DND-41 (cell line): ENCODE measurements at regions not wholly inside any gene's neighbourhood (a gene's known extent, or its start where the extent isn't known, plus 50 kb on each side); places are given as distances from the start of the nearest gene placed in this dataset.

Experiments used
- ATAC-seq: fragments of 200-7000 bp; cut with Tn5 transposase; 3 replicates; pipeline ENCODE4 v1.9.1; 2021; ENCODE audit warnings: low read depth; ENCODE audit not compliant: insufficient read depth
- DNase-seq: peaks from one replicate; pipeline ENCODE4 v3.0.0-alpha.2; 2020
- H2AFZ ChIP-seq: 2 replicates; pipeline ENCODE4 v1.6.0; 2012; ENCODE audit warnings: low read depth, low read length
- H3K27ac ChIP-seq: 2 replicates; pipeline ENCODE4 v1.5.1; 2012; ENCODE audit warnings: low read length, inconsistent platforms
- H3K27me3 ChIP-seq: fragments of 200-600 bp; sonication (generic); 2 replicates; pipeline ENCODE4 v1.6.0; 2012; ENCODE audit warnings: low read length, mild to moderate bottlenecking, inconsistent platforms; ENCODE audit not compliant: insufficient read depth, poor library complexity
- H3K36me3 ChIP-seq: 2 replicates; pipeline ENCODE4 v1.5.1; 2012; ENCODE audit warnings: low read length, inconsistent platforms; ENCODE audit not compliant: insufficient read depth
- H3K4me1 ChIP-seq: 2 replicates; pipeline ENCODE4 v1.5.1; 2012; ENCODE audit warnings: mild to moderate bottlenecking, low read length; ENCODE audit not compliant: insufficient read depth
- H3K4me2 ChIP-seq: 2 replicates; pipeline ENCODE4 v1.6.0; 2012; ENCODE audit warnings: mild to moderate bottlenecking, moderate library complexity, low read length, inconsistent platforms; ENCODE audit not compliant: insufficient read depth
- H3K4me3 ChIP-seq, 2 experiments: fragments of 200-600 bp in 1 of 2; shearing (Covaris generic) in 1 of 2; 2 replicates each; pipeline ENCODE4 v1.5.1; 2012 to 2016; ENCODE audit warnings: inconsistent platforms in 2 of 2, low read length in 2 of 2, mild to moderate bottlenecking in 2 of 2, low read depth in 1 of 2, moderate library complexity in 1 of 2
- H3K79me2 ChIP-seq: 2 replicates; pipeline ENCODE4 v1.6.0; 2012; ENCODE audit warnings: low read length, inconsistent platforms; ENCODE audit not compliant: insufficient read depth
- H3K9ac ChIP-seq: 2 replicates; pipeline ENCODE4 v1.6.0; 2012; ENCODE audit warnings: low read depth, mild to moderate bottlenecking, inconsistent platforms, low read length, moderate library complexity
- H3K9me3 ChIP-seq: 2 replicates; pipeline ENCODE4 v1.5.1; 2012; ENCODE audit warnings: low read length, moderate library complexity, mild to moderate bottlenecking, inconsistent platforms; ENCODE audit not compliant: insufficient read depth, severe bottlenecking
- H4K20me1 ChIP-seq: 2 replicates; pipeline ENCODE4 v1.6.0; 2012; ENCODE audit warnings: low read length; ENCODE audit not compliant: insufficient read depth
- EZH2 ChIP-seq: IDR thresholded peaks from 3 replicates; pipeline ENCODE4 v1.6.1; 2012; ENCODE audit warnings: borderline replicate concordance, low read depth, mild to moderate bottlenecking, moderate library complexity, low read length, inconsistent platforms; ENCODE audit not compliant: severe bottlenecking
- TF ChIP-seq, protein P1 (sequence below): IDR thresholded peaks from 2 replicates; pipeline ENCODE4 v1.5.1; 2012; ENCODE audit warnings: borderline replicate concordance, low read length, moderate library complexity, mild to moderate bottlenecking; ENCODE audit not compliant: poor library complexity, severe bottlenecking; ENCODE audit errors: extremely low read depth

DNA sequence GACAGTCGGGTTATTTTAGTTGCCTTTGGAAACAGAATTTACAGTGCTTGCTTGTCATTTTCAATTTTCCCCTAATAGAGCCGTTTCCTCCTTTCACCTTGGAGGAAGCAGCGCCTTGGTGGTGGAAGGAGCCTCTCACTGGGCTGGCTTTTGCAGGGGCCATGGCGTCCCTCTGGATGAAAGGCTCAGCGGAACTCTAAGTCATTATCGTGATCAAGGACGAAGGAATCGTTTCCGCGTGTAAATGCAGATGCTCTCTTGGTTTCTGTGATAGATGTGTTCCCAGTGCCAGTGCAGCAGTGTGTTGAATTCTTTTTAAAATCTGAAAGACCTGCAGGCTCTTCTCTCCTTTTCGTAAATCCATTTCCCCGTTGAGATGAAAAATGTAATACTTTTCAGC lies 126.2 kb upstream of the LMO4 start:
- Histone ChIP-seq H3K27ac (no peak overlapping the region), H3K9me3 (no peaks in the 10 kb centered on the region), H2AFZ (no peak overlapping the region), H3K79me2 (no peaks in the 10 kb centered on the region), H3K36me3 (no peaks in the 10 kb centered on the region), H3K4me1 (no peaks in the 10 kb centered on the region), H4K20me1 (no peaks in the 10 kb centered on the region), H3K4me3 (no peak overlapping the region), H3K4me2 (peak overlapping the region; percentile 18; the same call in 1 of the 2 replicates), H3K27me3 (peaks cover 3% of the 10 kb centered on the region), H3K9ac (no peak overlapping the region)
- TF ChIP-seq EZH2, result no peak
- TF ChIP-seq, protein P1, sequence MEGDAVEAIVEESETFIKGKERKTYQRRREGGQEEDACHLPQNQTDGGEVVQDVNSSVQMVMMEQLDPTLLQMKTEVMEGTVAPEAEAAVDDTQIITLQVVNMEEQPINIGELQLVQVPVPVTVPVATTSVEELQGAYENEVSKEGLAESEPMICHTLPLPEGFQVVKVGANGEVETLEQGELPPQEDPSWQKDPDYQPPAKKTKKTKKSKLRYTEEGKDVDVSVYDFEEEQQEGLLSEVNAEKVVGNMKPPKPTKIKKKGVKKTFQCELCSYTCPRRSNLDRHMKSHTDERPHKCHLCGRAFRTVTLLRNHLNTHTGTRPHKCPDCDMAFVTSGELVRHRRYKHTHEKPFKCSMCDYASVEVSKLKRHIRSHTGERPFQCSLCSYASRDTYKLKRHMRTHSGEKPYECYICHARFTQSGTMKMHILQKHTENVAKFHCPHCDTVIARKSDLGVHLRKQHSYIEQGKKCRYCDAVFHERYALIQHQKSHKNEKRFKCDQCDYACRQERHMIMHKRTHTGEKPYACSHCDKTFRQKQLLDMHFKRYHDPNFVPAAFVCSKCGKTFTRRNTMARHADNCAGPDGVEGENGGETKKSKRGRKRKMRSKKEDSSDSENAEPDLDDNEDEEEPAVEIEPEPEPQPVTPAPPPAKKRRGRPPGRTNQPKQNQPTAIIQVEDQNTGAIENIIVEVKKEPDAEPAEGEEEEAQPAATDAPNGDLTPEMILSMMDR, result no peak
- DNase-seq, result no peak
- ATAC-seq, result no peak

DNA sequence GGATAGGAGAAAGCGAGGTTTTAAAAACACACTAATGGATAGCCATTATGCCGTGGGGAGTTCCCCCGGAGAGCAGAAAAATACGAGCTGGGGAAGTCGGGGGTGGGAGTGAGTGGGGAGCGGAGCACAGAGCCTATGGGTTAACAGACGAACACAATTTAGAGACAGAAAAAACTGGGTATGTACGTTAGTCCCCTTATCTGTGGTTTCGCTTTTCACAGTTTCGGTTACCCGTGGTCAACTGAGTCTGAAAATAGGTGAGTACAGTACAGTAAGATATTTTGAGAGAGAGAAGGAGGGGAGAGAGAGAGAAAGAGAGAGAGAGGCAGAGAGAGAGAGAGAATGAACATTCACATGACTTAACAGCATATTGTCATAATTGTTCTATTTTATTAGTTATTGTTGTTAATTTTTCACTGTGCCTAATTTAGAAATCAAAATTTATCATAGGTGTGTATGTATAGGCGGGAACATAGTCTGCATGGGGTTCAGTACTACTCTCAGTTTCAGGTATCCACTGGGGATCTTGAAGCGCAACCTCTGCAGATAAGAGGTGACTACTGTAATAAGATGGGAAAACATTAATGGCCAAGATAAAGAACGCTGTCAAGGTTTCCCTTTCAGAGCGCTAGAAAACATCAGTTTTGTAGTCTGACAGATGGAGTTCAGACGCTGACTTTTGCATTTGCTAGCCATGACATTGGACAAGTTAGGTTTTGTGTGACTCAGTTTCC lies 125.6 kb upstream of the LMO4 start:
- no peaks in the 10 kb centered on the region for H4K20me1 ChIP-seq
- ATAC-seq (peak; percentile 64), DNase-seq (peak; percentile 6)
- H3K4me3 ChIP-seq, result no peak overlapping the region
- no peaks in the 10 kb centered on the region for H3K4me1 ChIP-seq
- H3K27me3 ChIP-seq, result peaks cover 3% of the 10 kb centered on the region
- H3K4me2 ChIP-seq, result peak overlapping the region; percentile 18; the same call in 1 of the 2 replicates
- TF ChIP-seq, protein P1, result no peak
- TF ChIP-seq EZH2, result no peak
- no peak overlapping the region for H2AFZ ChIP-seq
- H3K27ac ChIP-seq, result no peak overlapping the region
- no peaks in the 10 kb centered on the region for H3K9me3 ChIP-seq
- no peaks in the 10 kb centered on the region for H3K79me2 ChIP-seq
- no peaks in the 10 kb centered on the region for H3K36me3 ChIP-seq
- H3K9ac ChIP-seq, result no peak overlapping the region

DNA sequence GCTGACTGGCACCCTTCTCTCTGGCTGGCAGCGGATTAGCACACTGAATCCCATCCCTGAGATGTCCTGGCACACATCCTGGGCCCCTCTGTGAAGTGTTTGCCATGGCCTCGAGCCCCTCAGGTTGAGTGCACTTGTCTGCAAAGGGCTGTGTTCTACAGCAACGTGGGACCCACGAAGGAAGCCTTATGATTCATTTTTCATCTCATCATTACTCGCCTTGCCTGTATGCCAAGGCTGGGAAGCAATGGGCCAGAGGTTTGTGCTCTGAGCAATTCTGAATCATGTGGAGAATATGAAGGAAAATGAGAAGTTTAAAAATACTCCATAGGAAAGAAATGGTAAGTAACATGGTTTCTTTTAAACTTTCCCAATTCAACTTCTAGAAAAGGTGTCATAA lies 124.8 kb upstream of the LMO4 start:
- ATAC-seq (no peak), DNase-seq (no peak)
- no peak overlapping the region for H2AFZ ChIP-seq

More for the DNA sequence above, 124.8 kb upstream of the LMO4 start:
- no peak overlapping the region for H3K9ac ChIP-seq
- H4K20me1 ChIP-seq, result no peaks in the 10 kb centered on the region
- no peak overlapping the region for H3K27ac ChIP-seq
- H3K9me3 ChIP-seq, result no peaks in the 10 kb centered on the region
- TF ChIP-seq, protein P1, result no peak
- TF ChIP-seq EZH2, result no peak
- no peaks in the 10 kb centered on the region for H3K79me2 ChIP-seq
- H3K4me2 ChIP-seq, result no peak overlapping the region
- no peaks in the 10 kb centered on the region for H3K4me1 ChIP-seq
- H3K4me3 ChIP-seq, result no peak overlapping the region
- H3K27me3 ChIP-seq, result peaks cover 3% of the 10 kb centered on the region
- no peaks in the 10 kb centered on the region for H3K36me3 ChIP-seq
